ENCODE measurements at regions not wholly inside any gene's neighbourhood (a gene's known extent, or its start where the extent isn't known, plus 50 kb on each side); places are given as distances from the start of the nearest gene placed in this dataset.

GRCh38 chr16:51658531-51658930 is 507.5 kb upstream of the SALL1 start:
- POLR2A ChIA-PET = no interaction called here
- CTCF ChIA-PET = no interaction called here
- Histone ChIP-seq H3K4me3 (ENCODE audit: low read depth, low read length) (no peak overlapping the region), H3K36me3 (ENCODE audit: control insufficient read depth, insufficient read depth, low read length) (no peaks in the 10 kb centered on the region), H3K27me3 (ENCODE audit: control insufficient read depth, insufficient read depth, low read length) (no peaks in the 10 kb centered on the region)
- DNase-seq (ENCODE audit: low read depth) = no peak
- no peak for TF ChIP-seq CTCF (IDR thresholded peaks at IDR 0.05; ENCODE audit: insufficient read depth, low read depth, low read length)

- POLR2A ChIA-PET = no interaction called here
- H3K36me3 ChIP-seq (ENCODE audit: control insufficient read depth, insufficient read depth, low read length) = no peaks in the 10 kb centered on the region
- H3K4me3 ChIP-seq (ENCODE audit: low read depth, low read length) = no peak overlapping the region
- no peak for DNase-seq (ENCODE audit: low read depth)
- TF ChIP-seq CTCF (IDR thresholded peaks at IDR 0.05; ENCODE audit: insufficient read depth, low read depth, low read length) = no peak
- H3K27me3 ChIP-seq (ENCODE audit: control insufficient read depth, insufficient read depth, low read length) = no peaks in the 10 kb centered on the region
- CTCF ChIA-PET = no interaction called here
Observed at GRCh38 chr16:51657848-51658247, 506.8 kb upstream of the SALL1 start.

- ChIA-PET POLR2A (no interaction called here), CTCF (no interaction called here)
- TF ChIP-seq CTCF (IDR thresholded peaks at IDR 0.05; ENCODE audit: insufficient read depth, low read depth, low read length) = no peak
- H3K4me3 ChIP-seq (ENCODE audit: low read depth, low read length) = no peak overlapping the region
- no peaks in the 10 kb centered on the region for H3K27me3 ChIP-seq (ENCODE audit: control insufficient read depth, insufficient read depth, low read length)
- no peak for DNase-seq (ENCODE audit: low read depth)
- no peaks in the 10 kb centered on the region for H3K36me3 ChIP-seq (ENCODE audit: control insufficient read depth, insufficient read depth, low read length)
Observed at GRCh38 chr16:51655249-51655648, 504.2 kb upstream of the SALL1 start.

- Histone ChIP-seq H3K27me3 (ENCODE audit: control insufficient read depth, insufficient read depth, low read length) (no peaks in the 10 kb centered on the region), H3K36me3 (ENCODE audit: control insufficient read depth, insufficient read depth, low read length) (no peaks in the 10 kb centered on the region), H3K4me3 (ENCODE audit: low read depth, low read length) (no peak overlapping the region)
- no peak for TF ChIP-seq CTCF (IDR thresholded peaks at IDR 0.05; ENCODE audit: insufficient read depth, low read depth, low read length)
- no peak for DNase-seq (ENCODE audit: low read depth)
- POLR2A ChIA-PET = no interaction called here
- CTCF ChIA-PET = interaction anchor here (1.1 to 1.5 kb wide), 2 partner anchors 9 to 15 kb away, joined by 3 read pairs; no protein-coding TSS in a partner anchor
Observed at GRCh38 chr16:51651061-51651466, 500.0 kb upstream of the SALL1 start.

GRCh38 chr16:51649631-51650030 is 498.6 kb upstream of the SALL1 start:
- Histone ChIP-seq H3K36me3 (ENCODE audit: control insufficient read depth, insufficient read depth, low read length) (no peaks in the 10 kb centered on the region), H3K4me3 (ENCODE audit: low read depth, low read length) (no peak overlapping the region), H3K27me3 (ENCODE audit: control insufficient read depth, insufficient read depth, low read length) (no peaks in the 10 kb centered on the region)
- DNase-seq (ENCODE audit: low read depth) = no peak
- no peak for TF ChIP-seq CTCF (IDR thresholded peaks at IDR 0.05; ENCODE audit: insufficient read depth, low read depth, low read length)
- ChIA-PET POLR2A (no interaction called here), CTCF (interaction anchor here (1.5 kb wide), 1 partner anchor 11 kb away, joined by 3 read pairs; no protein-coding TSS in a partner anchor)

All from BJ (cell line).